ENCODE measurements at regions not wholly inside any gene's neighbourhood (a gene's known extent, or its start where the extent isn't known, plus 50 kb on each side); places are given as distances from the start of the nearest gene placed in this dataset.

DNA sequence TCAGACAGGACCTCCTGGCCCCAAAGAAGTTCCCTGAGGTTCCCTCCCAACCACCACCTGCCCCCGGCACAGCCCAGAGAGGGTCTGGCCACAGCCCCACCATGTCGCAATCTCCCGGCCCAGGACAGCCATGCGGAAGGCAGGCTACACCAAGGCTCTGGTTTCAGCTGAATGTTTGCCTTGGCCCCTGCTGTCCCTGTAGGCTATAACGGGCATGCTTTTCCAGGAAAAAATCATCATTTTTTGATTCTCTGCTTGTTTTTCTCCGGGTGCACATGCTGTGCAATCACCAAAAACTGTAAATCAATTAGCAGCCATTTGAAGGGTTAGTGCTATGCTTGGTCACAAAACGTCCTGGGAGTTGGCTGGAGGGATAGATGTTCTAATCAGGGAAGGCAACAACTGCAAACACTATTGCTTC lies 142.7 kb upstream of the IGF1R start:
- Histone ChIP-seq H3K9me3 (ENCODE audit: low read depth, low read length) (no peaks in the 10 kb centered on the region), H3K4me1 (ENCODE audit: insufficient read depth, low read length) (no peaks in the 10 kb centered on the region), H3K27ac (ENCODE audit: low read depth, low read length) (no peak overlapping the region), H4K20me1 (ENCODE audit: insufficient read depth, low read length) (no peaks in the 10 kb centered on the region), H3K4me3 (ENCODE audit: insufficient read depth, low read length) (no peak overlapping the region), H3K36me3 (ENCODE audit: insufficient read depth, low read length) (no peaks in the 10 kb centered on the region), H3K27me3 (ENCODE audit: insufficient read depth, low read length) (no peaks in the 10 kb centered on the region), H2AFZ (ENCODE audit: low read length) (no peak overlapping the region), H3K79me2 (ENCODE audit: insufficient read depth, low read length) (no peaks in the 10 kb centered on the region), H3K4me2 (ENCODE audit: insufficient read depth, low read length) (no peak overlapping the region)
- TF ChIP-seq, protein P1, sequence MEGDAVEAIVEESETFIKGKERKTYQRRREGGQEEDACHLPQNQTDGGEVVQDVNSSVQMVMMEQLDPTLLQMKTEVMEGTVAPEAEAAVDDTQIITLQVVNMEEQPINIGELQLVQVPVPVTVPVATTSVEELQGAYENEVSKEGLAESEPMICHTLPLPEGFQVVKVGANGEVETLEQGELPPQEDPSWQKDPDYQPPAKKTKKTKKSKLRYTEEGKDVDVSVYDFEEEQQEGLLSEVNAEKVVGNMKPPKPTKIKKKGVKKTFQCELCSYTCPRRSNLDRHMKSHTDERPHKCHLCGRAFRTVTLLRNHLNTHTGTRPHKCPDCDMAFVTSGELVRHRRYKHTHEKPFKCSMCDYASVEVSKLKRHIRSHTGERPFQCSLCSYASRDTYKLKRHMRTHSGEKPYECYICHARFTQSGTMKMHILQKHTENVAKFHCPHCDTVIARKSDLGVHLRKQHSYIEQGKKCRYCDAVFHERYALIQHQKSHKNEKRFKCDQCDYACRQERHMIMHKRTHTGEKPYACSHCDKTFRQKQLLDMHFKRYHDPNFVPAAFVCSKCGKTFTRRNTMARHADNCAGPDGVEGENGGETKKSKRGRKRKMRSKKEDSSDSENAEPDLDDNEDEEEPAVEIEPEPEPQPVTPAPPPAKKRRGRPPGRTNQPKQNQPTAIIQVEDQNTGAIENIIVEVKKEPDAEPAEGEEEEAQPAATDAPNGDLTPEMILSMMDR (IDR thresholded peaks at IDR 0.05; ENCODE audit: extremely low read depth, low read depth, low read length): no peak
- DNase-seq (ENCODE audit: insufficient read length, low spot score, missing footprints): no peak

DNA sequence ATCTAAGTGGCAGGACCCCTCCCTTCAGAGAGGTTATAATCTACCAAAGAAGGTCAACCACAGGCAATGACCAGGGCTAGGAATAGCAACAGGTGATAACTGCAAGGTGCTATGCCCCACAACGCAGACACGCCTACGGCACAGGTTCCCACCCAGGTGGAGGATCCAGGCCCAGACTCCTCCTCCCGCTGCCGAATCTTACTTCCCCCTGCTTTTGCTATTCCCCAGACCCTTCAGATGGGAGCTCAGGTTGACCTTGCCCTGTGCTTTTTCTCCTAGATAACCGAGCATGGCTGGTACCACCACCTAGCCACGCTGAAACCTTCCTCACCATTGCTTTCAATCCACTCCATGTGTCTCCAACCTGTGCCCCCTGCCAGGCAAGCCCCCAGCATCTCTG lies 142.2 kb upstream of the IGF1R start:
- Histone ChIP-seq H3K36me3 (ENCODE audit: insufficient read depth, low read length) (no peaks in the 10 kb centered on the region), H3K79me2 (ENCODE audit: insufficient read depth, low read length) (no peaks in the 10 kb centered on the region), H2AFZ (ENCODE audit: low read length) (no peak overlapping the region), H3K4me1 (ENCODE audit: insufficient read depth, low read length) (no peaks in the 10 kb centered on the region), H3K9me3 (ENCODE audit: low read depth, low read length) (no peaks in the 10 kb centered on the region), H3K4me3 (ENCODE audit: insufficient read depth, low read length) (no peak overlapping the region), H3K27ac (ENCODE audit: low read depth, low read length) (no peak overlapping the region), H4K20me1 (ENCODE audit: insufficient read depth, low read length) (no peaks in the 10 kb centered on the region), H3K27me3 (ENCODE audit: insufficient read depth, low read length) (no peaks in the 10 kb centered on the region), H3K4me2 (ENCODE audit: insufficient read depth, low read length) (no peak overlapping the region)
- DNase-seq (ENCODE audit: insufficient read length, low spot score, missing footprints): no peak
- TF ChIP-seq, protein P1 (IDR thresholded peaks at IDR 0.05; ENCODE audit: extremely low read depth, low read depth, low read length): no peak

DNA sequence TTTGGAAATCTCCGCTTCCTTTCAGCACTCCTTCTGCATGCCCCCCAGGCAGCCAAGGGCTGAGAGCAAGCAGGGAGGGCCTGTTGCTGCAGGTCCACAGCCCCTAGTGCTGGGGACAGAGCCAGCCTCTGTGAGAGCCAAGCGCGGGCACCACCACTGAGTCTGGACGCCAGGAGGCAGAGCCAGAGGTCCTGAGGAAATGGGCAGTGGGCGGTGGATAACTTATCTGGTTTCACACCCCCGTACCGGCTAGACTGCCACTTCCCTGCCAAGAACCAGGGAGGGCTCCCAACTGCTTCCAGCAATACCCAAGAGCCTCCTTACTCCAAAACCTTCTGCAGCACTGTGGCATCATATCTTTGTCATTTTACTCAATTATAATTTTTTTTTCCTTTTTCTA lies 141.6 kb upstream of the IGF1R start:
- Histone ChIP-seq H3K9me3 (ENCODE audit: low read depth, low read length) (no peaks in the 10 kb centered on the region), H3K79me2 (ENCODE audit: insufficient read depth, low read length) (no peaks in the 10 kb centered on the region), H3K4me3 (ENCODE audit: insufficient read depth, low read length) (no peak overlapping the region), H2AFZ (ENCODE audit: low read length) (no peak overlapping the region), H3K27ac (ENCODE audit: low read depth, low read length) (no peak overlapping the region), H3K27me3 (ENCODE audit: insufficient read depth, low read length) (no peaks in the 10 kb centered on the region), H4K20me1 (ENCODE audit: insufficient read depth, low read length) (no peaks in the 10 kb centered on the region), H3K4me2 (ENCODE audit: insufficient read depth, low read length) (no peak overlapping the region), H3K4me1 (ENCODE audit: insufficient read depth, low read length) (no peaks in the 10 kb centered on the region), H3K36me3 (ENCODE audit: insufficient read depth, low read length) (no peaks in the 10 kb centered on the region)
- DNase-seq (ENCODE audit: insufficient read length, low spot score, missing footprints): no peak
- TF ChIP-seq, protein P1 (IDR thresholded peaks at IDR 0.05; ENCODE audit: extremely low read depth, low read depth, low read length): no peak

DNA sequence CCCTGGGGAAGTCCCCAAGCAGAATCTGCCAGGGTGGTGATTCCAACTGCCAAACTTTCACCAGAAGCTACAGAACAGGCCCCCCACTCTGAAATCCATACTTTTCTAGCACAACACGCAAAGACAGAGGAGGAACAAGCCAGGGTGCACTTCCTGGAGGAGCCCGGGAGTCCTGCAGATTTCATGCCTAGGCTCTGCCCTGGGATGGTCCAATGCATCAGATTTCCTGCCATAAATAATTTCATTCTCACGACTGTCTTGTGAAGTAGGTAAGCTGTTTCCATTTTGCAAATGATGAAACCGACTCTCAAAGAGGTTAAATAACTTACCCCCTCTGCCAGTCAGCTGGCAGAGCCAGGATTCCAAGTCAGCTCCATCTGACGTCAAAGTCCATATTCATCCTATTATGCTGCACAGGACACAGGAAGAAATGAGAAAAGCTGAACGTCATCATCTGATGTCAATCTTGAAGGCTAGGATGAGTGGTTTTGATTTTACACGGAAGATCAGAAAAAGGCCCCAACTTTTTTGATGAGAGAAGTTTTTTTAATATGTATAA lies 134.8 kb upstream of the IGF1R start:
- TF ChIP-seq, protein P1 (IDR thresholded peaks at IDR 0.05; ENCODE audit: extremely low read depth, low read depth, low read length): no peak
- no peaks in the 10 kb centered on the region for H3K9me3 ChIP-seq (ENCODE audit: low read depth, low read length)

More for the DNA sequence above, 134.8 kb upstream of the IGF1R start:
- Histone ChIP-seq H4K20me1 (ENCODE audit: insufficient read depth, low read length) (no peaks in the 10 kb centered on the region), H3K79me2 (ENCODE audit: insufficient read depth, low read length) (no peaks in the 10 kb centered on the region), H3K27me3 (ENCODE audit: insufficient read depth, low read length) (no peaks in the 10 kb centered on the region), H3K4me3 (ENCODE audit: insufficient read depth, low read length) (no peak overlapping the region), H2AFZ (ENCODE audit: low read length) (no peak overlapping the region), H3K36me3 (ENCODE audit: insufficient read depth, low read length) (no peaks in the 10 kb centered on the region), H3K4me1 (ENCODE audit: insufficient read depth, low read length) (no peaks in the 10 kb centered on the region), H3K27ac (ENCODE audit: low read depth, low read length) (no peak overlapping the region), H3K4me2 (ENCODE audit: insufficient read depth, low read length) (no peak overlapping the region)
- DNase-seq (ENCODE audit: insufficient read length, low spot score, missing footprints): no peak

All from osteoblast (primary cell).